Activated naive CD8-positive, alpha-beta T cell treated with anti-CD3 and anti-CD28 coated beads, Interleukin-2, amount 50 U/mL, for 24 hours (primary cell): ENCODE measurements at regions not wholly inside any gene's neighbourhood (a gene's known extent, or its start where the extent isn't known, plus 50 kb on each side); places are given as distances from the start of the nearest gene placed in this dataset.
"Not testable (repeated sequence)": the region's sequence is repeated elsewhere in the genome, so short reads cannot be mapped to it uniquely, and the experiment has no call there.

ENCODE experiments used
- ATAC-seq: fragments of 150-1000 bp; cut with Tn5 transposase; one replicate; pipeline ENCODE4 v1.10.0; 2021
- DNase-seq: peaks from one replicate; pipeline ENCODE4 v3.0.0; 2021
- H3K27ac Mint-ChIP-seq: one replicate; pipeline ENCODE4 v1.8.0; 2021; ENCODE audit warnings: mild to moderate bottlenecking, mixed read lengths
- H3K27me3 Mint-ChIP-seq: one replicate; pipeline ENCODE4 v1.8.0; 2021; ENCODE audit warnings: mixed read lengths
- H3K36me3 Mint-ChIP-seq: one replicate; pipeline ENCODE4 v1.8.0; 2021; ENCODE audit warnings: low read depth, mixed read lengths
- H3K4me1 Mint-ChIP-seq: one replicate; pipeline ENCODE4 v1.8.0; 2021; ENCODE audit warnings: mixed read lengths
- H3K4me3 Mint-ChIP-seq: one replicate; pipeline ENCODE4 v1.8.0; 2021; ENCODE audit warnings: mild to moderate bottlenecking, moderate library complexity, mixed read lengths
- H3K9me3 Mint-ChIP-seq: one replicate; pipeline ENCODE4 v1.8.0; 2021; ENCODE audit warnings: mixed read lengths

DNA sequence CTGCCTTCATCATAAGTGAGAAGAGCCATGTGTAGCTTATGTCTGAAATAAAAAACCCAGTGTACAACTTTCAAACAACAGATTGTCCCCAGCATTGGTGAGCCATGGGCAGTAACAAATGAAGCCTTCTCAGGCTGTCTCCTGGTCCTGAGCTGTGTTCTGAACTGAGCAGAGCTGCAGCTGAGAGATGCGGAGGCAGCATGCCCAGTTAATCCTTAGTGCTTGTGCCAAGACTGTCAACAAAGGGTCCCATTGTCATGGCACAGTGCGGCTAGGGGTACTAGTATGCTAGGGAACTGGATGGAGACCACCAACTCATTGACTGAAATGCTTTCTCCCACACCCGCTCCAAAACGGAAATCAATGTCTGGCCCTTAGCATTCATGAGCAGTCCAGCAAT lies 154.3 kb downstream of the RMST start:
- Mint-ChIP-seq H3K27me3 (no peaks in the 10 kb centered on the region), H3K4me3 (no peak overlapping the region), H3K36me3 (no peaks in the 10 kb centered on the region), H3K27ac (no peak overlapping the region), H3K9me3 (peaks cover 15% of the 10 kb centered on the region), H3K4me1 (no peaks in the 10 kb centered on the region)
- DNase-seq: no peak
- no peak for ATAC-seq

DNA sequence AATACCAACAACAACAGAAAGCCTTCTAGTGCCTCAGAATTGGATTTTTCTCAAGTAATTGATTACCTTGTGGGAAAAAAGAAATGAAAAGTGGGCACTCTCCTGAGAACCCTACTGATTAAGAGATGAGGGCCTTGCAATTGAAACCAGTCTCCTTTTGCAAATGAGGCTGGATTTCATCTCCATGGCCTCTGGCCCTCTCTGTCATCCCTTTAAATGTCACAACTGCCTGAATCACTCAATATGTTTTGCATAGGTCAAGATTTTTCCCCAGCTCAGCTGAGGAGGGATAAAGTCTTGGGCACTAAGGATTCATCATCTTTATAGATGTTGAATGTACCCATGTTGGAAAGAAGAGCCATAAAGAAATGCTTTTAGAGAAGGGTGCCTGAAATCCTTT lies 166.4 kb downstream of the RMST start:
- H3K27ac Mint-ChIP-seq: no peak overlapping the region
- H3K27me3 Mint-ChIP-seq: no peaks in the 10 kb centered on the region
- no peak overlapping the region for H3K4me3 Mint-ChIP-seq
- no peaks in the 10 kb centered on the region for H3K36me3 Mint-ChIP-seq
- ATAC-seq (no peak), DNase-seq (no peak)
- no peaks in the 10 kb centered on the region for H3K4me1 Mint-ChIP-seq
- no peaks in the 10 kb centered on the region for H3K9me3 Mint-ChIP-seq

DNA sequence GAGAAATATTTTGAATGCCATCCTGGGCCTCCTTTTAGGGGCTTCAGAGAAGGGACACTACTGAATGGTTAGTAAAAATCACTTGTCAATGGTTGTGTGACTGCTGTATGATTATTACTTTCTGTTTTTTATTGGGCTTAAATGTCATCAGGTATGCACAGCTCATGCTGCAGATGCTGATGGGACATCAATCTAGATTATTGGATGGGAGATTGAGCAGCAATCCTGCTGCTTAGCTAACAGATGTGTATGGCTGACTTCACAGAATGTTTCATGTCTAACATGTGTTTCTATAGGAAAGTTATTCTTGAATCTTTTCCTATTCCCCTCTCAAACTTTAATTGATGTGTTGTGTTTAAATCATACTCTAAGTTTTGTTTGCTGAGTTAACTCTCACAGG lies 166.8 kb downstream of the RMST start:
- H3K27ac Mint-ChIP-seq: no peak overlapping the region
- H3K36me3 Mint-ChIP-seq: no peaks in the 10 kb centered on the region
- no peak for ATAC-seq
- no peaks in the 10 kb centered on the region for H3K4me1 Mint-ChIP-seq
- H3K27me3 Mint-ChIP-seq: no peaks in the 10 kb centered on the region
- no peak for DNase-seq
- H3K9me3 Mint-ChIP-seq: no peaks in the 10 kb centered on the region
- H3K4me3 Mint-ChIP-seq: no peak overlapping the region

DNA sequence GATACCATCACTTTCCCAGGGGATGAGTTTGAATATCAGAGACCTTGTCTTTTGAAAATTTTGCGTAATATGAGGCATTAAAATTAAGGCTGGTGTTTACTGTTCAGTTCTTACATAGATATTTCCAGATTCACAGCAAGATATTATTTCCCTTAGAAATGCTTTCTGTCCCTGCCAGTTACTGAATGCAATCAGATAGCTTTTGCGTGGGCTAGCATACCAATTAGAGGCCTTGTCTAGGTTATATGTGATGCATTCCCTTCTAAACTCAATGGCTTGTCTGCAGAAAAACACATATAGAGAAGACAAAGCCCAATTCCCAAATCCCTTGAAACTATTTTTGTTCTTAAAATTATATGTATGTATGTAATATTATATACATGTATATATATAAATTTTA lies 167.8 kb downstream of the RMST start:
- Mint-ChIP-seq H3K36me3 (no peaks in the 10 kb centered on the region), H3K27me3 (no peaks in the 10 kb centered on the region), H3K27ac (no peak overlapping the region), H3K4me3 (no peak overlapping the region), H3K9me3 (peaks cover 2% of the 10 kb centered on the region), H3K4me1 (no peaks in the 10 kb centered on the region)
- DNase-seq (no peak), ATAC-seq (no peak)

DNA sequence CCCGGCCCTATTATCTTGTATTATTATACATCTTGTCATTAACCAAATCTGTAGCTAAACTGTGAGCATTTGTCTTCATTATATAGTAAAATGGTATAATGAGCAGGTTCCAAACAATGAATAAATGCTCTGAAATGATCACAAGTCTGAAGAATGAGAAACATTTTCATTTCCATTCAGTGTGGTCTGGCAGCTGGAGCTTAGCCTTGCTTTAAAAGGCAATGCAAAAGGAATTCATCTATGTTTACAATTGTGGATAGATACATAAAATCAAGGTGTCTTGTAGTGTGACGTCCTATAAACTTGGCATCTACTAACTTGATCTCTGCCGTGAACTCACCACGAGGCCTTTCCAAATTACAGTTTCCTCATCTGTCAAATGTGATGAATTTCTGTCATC lies 168.3 kb downstream of the RMST start:
- Mint-ChIP-seq H3K36me3 (no peaks in the 10 kb centered on the region), H3K27me3 (no peaks in the 10 kb centered on the region), H3K9me3 (peaks cover 4% of the 10 kb centered on the region), H3K4me3 (no peak overlapping the region), H3K4me1 (no peaks in the 10 kb centered on the region), H3K27ac (no peak overlapping the region)
- ATAC-seq (no peak), DNase-seq (no peak)

DNA sequence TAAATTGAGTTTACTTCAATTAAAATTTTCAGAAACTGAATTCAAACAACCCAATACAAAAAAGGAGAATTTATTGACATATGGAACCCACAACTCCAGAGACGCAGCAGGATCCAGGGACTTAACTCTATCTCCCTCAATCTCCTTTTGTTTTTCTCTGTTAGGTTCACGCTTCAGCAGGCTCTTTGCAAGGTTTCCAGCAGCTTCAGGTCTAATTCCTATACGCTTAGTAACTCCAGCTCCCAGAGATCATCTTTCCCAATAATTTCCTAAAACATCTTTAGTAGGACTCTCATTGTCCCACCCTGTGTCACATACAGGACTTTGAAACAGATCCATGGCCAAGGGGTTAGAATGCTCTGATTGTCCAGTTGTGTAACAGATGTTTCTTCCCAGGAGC lies 175.2 kb downstream of the RMST start:
- H3K4me1 Mint-ChIP-seq: no peaks in the 10 kb centered on the region
- no peak overlapping the region for H3K4me3 Mint-ChIP-seq
- ATAC-seq (no peak), DNase-seq (no peak)
- no peaks in the 10 kb centered on the region for H3K27me3 Mint-ChIP-seq
- no peak overlapping the region for H3K27ac Mint-ChIP-seq
- H3K9me3 Mint-ChIP-seq: peaks cover 4% of the 10 kb centered on the region
- H3K36me3 Mint-ChIP-seq: no peaks in the 10 kb centered on the region

DNA sequence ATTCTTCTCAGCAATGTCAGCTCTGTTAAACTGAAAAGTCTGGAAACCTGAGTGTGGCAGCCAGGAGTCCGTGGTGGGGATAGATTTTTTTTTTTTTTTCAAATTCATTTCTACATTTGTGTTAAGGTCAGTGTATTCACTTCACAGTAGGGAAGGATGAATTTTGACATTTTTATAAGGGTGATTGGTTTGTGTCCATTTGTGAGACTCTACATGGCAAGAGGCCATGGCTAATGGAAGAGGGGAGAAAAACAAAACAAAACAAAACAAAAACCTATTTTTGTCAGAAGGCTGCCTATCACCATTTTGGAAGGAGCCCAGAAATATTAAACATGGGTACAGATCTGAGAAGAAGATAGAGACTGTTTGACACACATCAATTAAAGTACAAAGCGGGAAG lies 176.1 kb downstream of the RMST start:
- Mint-ChIP-seq H3K27ac (no peak overlapping the region), H3K4me1 (no peaks in the 10 kb centered on the region), H3K9me3 (peaks cover 4% of the 10 kb centered on the region), H3K27me3 (no peaks in the 10 kb centered on the region), H3K4me3 (no peak overlapping the region), H3K36me3 (no peaks in the 10 kb centered on the region)
- DNase-seq (no peak), ATAC-seq (no peak)

DNA sequence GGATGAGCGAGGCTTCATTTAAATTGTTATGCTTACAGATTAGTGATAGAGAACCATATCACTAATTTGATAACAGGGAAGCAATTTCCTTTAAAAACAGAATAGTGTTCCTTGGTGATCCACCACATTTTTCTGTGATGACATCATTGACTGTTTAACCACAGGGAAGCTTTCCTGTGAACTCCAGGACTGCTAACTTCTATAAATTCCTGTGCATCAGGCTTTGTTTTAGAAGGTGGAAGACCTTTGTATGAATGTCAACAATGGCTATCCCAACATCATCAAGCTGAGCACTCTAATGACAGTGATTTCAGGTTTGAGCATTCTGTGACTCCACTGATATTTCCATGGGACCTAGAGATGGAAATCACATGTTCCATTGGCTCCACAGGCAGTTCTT lies 177.1 kb downstream of the RMST start:
- H3K36me3 Mint-ChIP-seq: no peaks in the 10 kb centered on the region
- DNase-seq (no peak), ATAC-seq (no peak)
- no peaks in the 10 kb centered on the region for H3K27me3 Mint-ChIP-seq
- H3K27ac Mint-ChIP-seq: no peak overlapping the region
- no peaks in the 10 kb centered on the region for H3K4me1 Mint-ChIP-seq
- H3K4me3 Mint-ChIP-seq: no peak overlapping the region
- peaks cover 4% of the 10 kb centered on the region for H3K9me3 Mint-ChIP-seq

DNA sequence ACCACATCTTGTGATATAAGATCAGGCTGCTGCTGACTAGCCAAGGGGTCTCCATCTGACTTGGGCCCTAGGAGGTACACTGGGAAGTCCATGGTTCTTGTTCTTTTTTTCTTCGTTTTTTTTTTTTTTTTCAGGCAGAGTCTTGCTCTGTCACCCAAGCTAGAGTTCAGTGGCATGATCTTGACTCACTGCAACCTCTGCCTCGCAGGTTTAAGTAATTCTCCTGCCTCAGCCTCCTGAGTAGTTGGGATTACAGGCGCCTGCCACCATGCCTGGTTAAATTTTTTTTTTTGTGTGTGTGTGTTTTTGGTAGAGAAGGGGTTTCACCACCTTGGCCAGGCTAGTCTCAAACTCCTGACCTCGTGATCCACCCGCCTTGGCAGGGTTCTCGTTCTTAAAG lies 178.2 kb downstream of the RMST start:
- Mint-ChIP-seq H3K27me3 (no peaks in the 10 kb centered on the region), H3K4me1 (no peaks in the 10 kb centered on the region), H3K9me3 (no peaks in the 10 kb centered on the region), H3K27ac (no peak overlapping the region), H3K36me3 (no peaks in the 10 kb centered on the region), H3K4me3 (no peak overlapping the region)
- ATAC-seq (no peak), DNase-seq (no peak)

DNA sequence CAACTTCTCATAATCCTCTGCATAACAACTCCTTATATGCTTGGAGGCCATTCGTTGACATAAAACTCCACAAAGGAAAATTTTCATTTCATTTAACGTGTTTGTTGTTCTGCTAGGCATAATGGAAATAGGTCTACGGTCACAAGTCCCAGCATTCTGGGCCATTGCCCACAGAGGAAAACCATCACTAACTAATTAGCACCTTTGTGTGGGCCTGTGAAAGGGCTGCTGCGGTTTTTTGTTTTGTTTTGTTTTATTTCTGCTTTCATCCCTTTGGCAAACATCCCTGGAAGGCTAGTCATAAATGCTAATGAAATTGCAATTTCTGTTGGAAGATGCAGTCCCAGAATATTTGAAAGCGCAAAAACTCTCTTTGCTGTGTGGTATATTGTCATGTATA lies 180.3 kb downstream of the RMST start:
- DNase-seq (no peak), ATAC-seq (no peak)
- H3K4me3 Mint-ChIP-seq: no peak overlapping the region
- H3K27ac Mint-ChIP-seq: no peak overlapping the region
- no peaks in the 10 kb centered on the region for H3K36me3 Mint-ChIP-seq
- no peaks in the 10 kb centered on the region for H3K9me3 Mint-ChIP-seq
- no peaks in the 10 kb centered on the region for H3K27me3 Mint-ChIP-seq
- H3K4me1 Mint-ChIP-seq: no peaks in the 10 kb centered on the region

DNA sequence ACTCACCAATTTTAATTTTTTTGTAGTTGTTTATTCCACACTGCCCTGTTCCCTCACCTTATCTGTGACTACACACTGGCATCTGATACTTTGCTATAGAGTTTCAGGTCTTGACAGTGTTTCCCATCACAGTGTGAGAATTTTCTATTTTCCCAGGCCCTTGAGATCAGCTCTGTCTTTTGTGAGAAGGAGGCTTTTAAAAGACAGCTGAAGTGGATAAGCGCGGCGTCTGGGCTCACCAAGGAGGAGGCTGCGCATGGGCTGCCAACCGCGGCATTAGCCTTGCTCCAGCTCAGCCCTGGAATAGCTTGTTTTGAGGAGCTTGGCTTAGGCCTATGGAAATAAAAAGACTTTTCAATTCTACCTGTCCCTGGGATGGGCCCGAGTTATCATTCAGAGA lies 181.3 kb downstream of the RMST start:
- no peaks in the 10 kb centered on the region for H3K4me1 Mint-ChIP-seq
- no peaks in the 10 kb centered on the region for H3K27me3 Mint-ChIP-seq
- ATAC-seq (no peak), DNase-seq (no peak)
- no peaks in the 10 kb centered on the region for H3K9me3 Mint-ChIP-seq
- H3K4me3 Mint-ChIP-seq: no peak overlapping the region
- no peak overlapping the region for H3K27ac Mint-ChIP-seq
- H3K36me3 Mint-ChIP-seq: no peaks in the 10 kb centered on the region

DNA sequence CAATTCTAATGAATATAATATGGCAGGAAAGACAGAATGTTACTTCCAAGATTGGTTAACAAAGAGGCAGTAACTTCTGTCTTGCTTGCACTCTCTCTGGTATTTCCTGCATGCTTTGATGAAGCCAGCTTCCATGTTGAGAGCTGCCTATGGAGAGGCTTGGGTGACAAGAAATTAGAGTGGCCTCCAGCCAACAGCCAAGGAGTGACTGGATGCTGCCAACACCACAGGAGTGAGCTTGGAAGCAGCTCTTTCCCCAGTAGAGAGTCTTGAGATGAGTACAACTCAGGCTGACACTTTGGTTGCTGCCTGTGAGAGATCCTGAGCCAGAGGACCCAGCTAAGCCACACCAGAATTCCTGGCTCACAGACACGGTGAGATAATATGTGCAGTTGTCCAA lies 183.1 kb downstream of the RMST start:
- H3K27me3 Mint-ChIP-seq: no peaks in the 10 kb centered on the region
- H3K4me3 Mint-ChIP-seq: no peak overlapping the region
- no peak for DNase-seq
- H3K9me3 Mint-ChIP-seq: no peaks in the 10 kb centered on the region
- no peak for ATAC-seq
- H3K4me1 Mint-ChIP-seq: no peaks in the 10 kb centered on the region
- H3K36me3 Mint-ChIP-seq: no peaks in the 10 kb centered on the region
- no peak overlapping the region for H3K27ac Mint-ChIP-seq

DNA sequence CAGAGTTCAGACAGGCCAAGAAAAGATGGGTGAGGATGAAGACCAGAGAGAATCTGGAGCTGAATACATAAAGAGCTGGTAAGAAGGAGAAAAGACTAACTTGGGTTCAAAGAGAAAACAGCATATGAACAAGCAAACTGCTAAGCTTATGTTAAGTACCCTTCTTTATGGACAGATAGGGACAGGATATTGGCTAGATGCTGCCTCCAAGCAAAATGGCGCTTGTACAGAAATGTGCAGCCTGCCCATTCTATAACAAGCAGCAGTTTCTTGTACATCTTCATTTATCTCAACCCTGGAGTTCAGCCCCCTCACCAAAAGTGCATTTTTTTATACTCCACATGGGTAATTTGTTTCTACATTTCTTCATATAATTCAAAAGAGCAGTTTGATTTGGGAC lies 184.5 kb downstream of the RMST start:
- ATAC-seq (no peak), DNase-seq (no peak)
- Mint-ChIP-seq H3K36me3 (no peaks in the 10 kb centered on the region), H3K27ac (no peak overlapping the region), H3K4me3 (no peak overlapping the region), H3K9me3 (no peaks in the 10 kb centered on the region), H3K27me3 (no peaks in the 10 kb centered on the region), H3K4me1 (no peaks in the 10 kb centered on the region)

DNA sequence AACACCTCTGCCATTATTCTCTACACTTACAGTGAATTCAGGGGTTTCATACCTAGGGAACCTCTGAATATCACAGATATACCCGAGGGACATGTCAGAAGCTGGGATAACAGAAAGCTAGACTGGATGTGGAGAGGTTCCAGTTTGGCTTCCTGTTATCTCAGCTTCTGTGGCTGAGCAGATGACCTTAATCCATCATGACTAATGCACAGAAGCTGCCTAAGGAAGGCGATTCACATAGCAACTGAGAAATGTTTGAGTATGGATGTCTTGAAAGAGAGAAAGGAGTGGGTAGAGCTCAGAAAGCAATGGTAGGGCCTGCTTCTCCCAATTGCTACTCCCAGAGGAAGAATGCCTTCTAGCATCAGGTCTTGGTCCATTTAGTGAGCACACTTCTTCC lies 187.6 kb downstream of the RMST start:
- no peak for DNase-seq
- Mint-ChIP-seq H3K4me1 (no peaks in the 10 kb centered on the region), H3K36me3 (no peaks in the 10 kb centered on the region), H3K4me3 (no peak overlapping the region), H3K9me3 (peaks cover 4% of the 10 kb centered on the region), H3K27ac (no peak overlapping the region), H3K27me3 (no peaks in the 10 kb centered on the region)
- no peak for ATAC-seq

DNA sequence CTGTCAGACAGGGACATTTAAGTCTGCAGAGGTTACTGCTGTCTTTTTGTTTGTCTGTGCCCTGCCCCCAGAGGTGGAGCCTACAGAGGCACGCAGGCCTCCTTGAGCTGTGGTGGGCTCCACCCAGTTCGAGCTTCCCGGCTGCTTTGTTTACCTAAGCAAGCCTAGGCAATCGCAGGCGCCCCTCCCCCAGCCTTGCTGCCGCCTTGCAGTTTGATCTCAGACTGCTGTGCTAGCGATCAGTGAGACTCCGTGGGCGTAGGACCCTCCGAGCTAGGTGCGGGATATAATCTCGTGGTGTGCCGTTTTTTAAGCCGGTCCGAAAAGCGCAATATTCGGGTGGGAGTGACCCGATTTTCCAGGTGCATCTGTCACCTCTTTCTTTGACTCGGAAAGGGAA lies 193.9 kb downstream of the RMST start:
- not testable (repeated sequence) for H3K36me3 Mint-ChIP-seq, DNase-seq, ATAC-seq, H3K27ac Mint-ChIP-seq, H3K9me3 Mint-ChIP-seq, H3K4me1 Mint-ChIP-seq, H3K27me3 Mint-ChIP-seq, H3K4me3 Mint-ChIP-seq

DNA sequence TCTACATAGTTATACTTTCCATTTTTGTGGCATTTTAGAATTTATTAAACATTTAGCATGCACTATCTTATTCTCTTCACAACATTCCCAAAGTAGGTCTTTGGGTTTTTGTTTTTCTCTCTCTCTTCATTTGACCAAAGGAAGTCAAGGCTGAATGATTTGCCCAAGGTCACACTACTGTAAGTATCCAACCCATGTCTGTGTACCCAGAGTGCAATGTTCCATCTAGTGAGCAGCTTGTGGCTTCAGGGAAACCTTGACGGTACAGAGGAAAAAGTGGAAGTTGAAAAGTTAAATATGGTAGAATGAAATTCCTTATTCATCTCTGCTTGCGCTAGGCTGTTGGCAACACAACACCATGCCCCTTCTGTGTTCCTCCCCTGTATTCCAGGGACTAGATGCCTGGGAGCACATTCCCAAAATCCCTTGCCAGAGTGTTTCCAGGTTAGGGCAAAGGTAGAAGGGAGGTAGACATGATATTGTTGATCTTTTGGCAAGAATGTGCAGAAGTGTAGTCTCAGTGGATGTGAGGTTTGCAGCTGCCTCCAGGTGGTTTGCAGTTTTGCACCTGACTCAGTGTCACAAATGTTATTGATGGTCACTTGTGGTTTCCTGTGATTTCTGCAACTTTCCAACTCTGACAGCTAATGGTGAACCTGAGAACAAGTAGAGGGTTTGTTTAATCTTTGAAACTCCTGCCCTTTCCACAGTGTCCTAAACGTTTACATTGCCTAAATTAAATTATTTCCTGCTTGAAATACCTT lies 196.7 kb downstream of the RMST start:
- DNase-seq (no peak), ATAC-seq (no peak)
- no peak overlapping the region for H3K27ac Mint-ChIP-seq
- H3K4me3 Mint-ChIP-seq: no peak overlapping the region
- H3K27me3 Mint-ChIP-seq: no peaks in the 10 kb centered on the region
- no peaks in the 10 kb centered on the region for H3K4me1 Mint-ChIP-seq
- H3K9me3 Mint-ChIP-seq: peaks cover 4% of the 10 kb centered on the region
- H3K36me3 Mint-ChIP-seq: no peaks in the 10 kb centered on the region
